NB4 (cell line): ENCODE measurements at regions not wholly inside any gene's neighbourhood (a gene's known extent, or its start where the extent isn't known, plus 50 kb on each side); places are given as distances from the start of the nearest gene placed in this dataset.

Experiments
- DNase-seq: peaks from one replicate; pipeline ENCODE4 v3.0.0; 2010; ENCODE audit warnings: low read depth
- H3K4me3 ChIP-seq: one replicate; pipeline ENCODE4 v1.5.1; 2011; ENCODE audit warnings: mild to moderate bottlenecking, low read depth, low read length, moderate library complexity
- CTCF ChIP-seq: IDR thresholded peaks from one replicate; pipeline ENCODE4 v1.5.1; 2012; ENCODE audit warnings: low read depth, low read length
- MYC ChIP-seq: IDR thresholded peaks from 2 replicates; pipeline ENCODE4 v1.6.1; 2011; ENCODE audit warnings: low read depth, low read length
- POLR2A ChIP-seq: IDR thresholded peaks from 2 replicates; pipeline ENCODE4 v1.6.1; 2011; ENCODE audit warnings: mild to moderate bottlenecking; ENCODE audit not compliant: insufficient read length; ENCODE audit errors: extremely low read depth
- TF ChIP-seq, protein P1 (sequence below): IDR thresholded peaks from 2 replicates; pipeline ENCODE4 v1.6.1; 2011; ENCODE audit warnings: low read depth, low read length

DNA sequence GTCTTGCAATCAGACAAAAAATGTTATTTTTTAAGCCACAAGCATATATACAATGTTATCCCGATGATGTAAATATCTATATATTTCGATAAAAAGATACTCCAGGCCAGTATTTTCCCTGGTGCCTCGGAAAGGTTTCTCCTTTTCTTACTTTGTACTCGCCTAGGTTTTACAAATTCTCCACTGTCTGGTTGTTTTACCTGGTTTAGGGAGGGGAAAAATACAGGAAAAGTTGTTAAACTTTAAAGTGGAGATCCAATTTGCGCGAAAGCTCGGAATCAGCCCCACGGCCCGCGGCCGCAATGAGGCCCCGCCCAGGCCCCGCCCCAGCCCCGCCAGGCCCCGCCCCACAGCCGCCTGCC is 58.4 kb upstream of the WNT7B start:
- TF ChIP-seq CTCF (no peak), MYC (no peak)
- TF ChIP-seq, protein P1, sequence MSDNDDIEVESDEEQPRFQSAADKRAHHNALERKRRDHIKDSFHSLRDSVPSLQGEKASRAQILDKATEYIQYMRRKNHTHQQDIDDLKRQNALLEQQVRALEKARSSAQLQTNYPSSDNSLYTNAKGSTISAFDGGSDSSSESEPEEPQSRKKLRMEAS: no peak
- H3K4me3 ChIP-seq: peak overlapping the region; percentile 68
- DNase-seq: no peak

DNA sequence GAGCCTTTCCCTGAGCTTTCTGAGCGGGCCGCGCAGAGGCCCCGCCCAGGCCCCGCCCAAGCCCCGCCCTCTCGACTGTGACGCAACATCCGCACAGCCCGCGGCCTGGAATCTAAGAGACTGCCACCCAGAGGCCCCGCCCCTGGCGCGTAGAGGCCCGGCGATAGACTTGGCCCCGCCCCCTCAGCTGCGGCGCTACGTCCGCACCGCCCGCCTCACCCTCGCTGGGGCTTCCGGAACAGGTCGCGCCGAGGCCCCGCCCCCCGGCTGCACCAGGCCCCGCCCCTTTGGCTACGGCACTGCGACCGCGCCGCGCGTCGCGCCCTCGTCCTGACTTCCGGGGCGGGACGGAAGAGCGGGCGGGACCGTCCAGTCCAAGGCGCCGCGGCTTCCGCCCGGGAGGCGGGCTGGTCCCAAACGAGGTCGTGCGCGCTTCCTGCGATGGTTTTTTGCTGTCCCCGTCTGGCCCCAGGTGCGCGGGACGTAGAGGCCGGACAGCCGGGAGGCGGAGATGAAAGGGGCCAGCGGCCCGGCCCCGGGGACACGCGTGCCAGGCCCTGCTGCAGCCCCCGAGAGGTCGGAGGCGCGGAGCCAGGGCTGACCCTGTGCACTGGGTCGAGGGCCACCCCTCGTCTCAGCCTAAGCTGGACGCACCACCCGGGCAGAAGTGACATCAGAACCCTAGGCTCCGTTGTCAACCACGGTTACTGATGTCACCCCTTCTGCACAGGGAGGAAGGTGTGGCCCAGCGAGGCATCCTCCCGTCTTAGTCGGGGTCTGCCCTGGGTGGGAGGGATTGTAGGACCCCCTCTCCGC is 59.0 kb upstream of the WNT7B start:
- peak overlapping the region; percentile 77 for H3K4me3 ChIP-seq
- TF ChIP-seq MYC: no peak
- TF ChIP-seq, protein P1: no peak
- no peak for TF ChIP-seq CTCF
- TF ChIP-seq POLR2A: peak; percentile 87
- peak; percentile 97 for DNase-seq

DNA sequence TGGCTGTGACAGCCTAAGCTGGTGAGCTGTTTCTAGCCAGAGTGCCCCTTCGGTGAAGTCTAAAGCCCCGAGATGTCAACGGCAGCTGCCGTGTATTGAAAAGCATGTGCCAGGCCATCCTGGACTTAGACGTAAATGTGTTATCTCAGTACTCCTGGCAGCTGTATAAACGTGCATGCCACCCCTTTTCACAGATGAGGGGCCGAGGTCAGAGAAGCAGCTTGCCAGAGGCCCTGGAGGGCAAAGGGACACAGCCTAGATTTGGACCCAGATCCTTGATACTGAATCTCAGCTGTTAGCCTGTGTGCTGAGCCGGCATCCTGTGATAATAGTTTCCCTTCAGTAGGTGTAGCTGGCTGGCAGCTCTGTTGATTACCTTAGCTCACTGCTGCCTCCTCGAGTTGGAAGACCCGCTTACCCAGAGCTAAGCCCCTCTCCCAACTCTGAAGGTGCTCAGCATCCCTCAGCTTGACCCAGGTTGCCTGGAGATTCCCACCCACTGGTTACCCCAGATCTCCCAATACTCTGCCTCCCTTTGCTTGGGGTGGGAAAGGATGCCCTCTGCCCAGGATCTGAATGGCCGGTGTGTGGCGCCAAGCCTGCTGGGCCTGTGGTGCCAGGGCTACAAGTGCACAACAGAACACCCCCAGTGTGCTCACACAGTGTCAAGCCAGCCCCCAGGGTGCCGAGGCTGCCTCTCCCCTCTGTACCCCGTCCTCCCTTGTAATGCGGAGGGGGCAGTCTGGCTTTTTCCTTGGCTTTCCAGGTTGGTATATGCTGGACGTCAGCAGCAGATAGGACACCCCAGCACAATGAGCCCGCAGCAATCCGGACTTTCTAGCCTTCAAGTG is 59.8 kb upstream of the WNT7B start:
- DNase-seq: peak; percentile 48
- peak overlapping the region; percentile 77 for H3K4me3 ChIP-seq
- TF ChIP-seq POLR2A (no peak), CTCF (peak; percentile 11)

DNA sequence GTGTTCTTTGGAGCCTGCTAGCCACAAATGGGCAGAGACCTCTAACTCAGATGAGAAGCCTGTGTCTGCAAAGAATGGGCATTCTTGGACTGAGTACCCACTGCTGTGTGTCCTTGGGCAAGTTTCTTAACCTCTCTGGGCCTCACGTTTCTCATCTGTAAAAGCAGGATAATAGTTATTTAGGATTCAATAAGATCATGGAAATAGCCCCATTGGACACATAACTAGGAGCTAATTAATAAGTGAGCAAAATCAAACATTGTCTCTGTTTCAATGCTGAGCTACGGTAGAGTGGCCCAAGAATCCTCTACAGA is 61.2 kb upstream of the WNT7B start:
- no peak overlapping the region for H3K4me3 ChIP-seq
- no peak for DNase-seq
- no peak for TF ChIP-seq POLR2A
- TF ChIP-seq MYC: no peak
- TF ChIP-seq, protein P1: no peak
- TF ChIP-seq CTCF: no peak

DNA sequence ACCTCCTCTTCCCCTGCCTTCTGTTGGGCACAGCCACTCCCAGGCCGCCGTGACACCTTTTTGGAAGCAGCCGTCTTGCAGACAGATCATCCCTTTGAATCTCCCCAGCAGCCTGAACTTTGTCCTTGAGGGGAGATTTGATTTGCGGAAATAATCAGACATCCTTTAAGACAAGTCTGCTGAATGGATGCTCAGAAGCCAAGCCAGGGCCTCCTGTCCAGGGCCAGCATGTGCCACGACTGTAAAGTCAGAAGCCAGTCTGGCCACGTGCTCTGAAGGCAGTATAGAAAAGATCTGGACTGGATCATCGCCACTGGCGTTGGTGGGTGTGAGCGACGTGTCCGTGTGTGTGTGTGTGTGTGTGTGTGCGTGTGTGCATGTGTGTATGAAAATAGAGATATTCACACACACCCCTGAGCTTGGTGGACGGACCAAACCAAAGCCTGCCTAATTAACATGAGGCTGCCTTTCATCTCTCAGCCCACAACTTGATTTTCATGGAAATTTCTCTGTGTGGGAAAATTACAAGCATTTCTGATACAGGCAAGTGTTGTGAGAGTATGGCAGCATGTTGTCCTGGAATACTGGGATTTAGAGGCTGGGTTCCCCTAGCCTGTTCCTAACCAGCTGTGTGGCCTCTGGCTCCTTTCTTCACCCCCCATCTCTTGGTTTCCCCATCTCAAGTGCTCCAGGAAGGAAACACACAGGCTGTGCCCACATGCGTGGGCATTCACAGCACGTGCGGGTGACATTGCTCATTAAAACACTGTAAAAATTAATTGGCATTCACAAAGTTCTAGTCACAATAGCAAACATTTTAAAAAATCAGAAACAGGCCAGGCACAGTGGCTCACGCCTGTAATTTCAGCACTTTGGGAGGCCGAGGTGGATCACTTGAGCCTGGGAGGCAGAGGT is 61.8 kb upstream of the WNT7B start:
- H3K4me3 ChIP-seq: no peak overlapping the region
- TF ChIP-seq, protein P1: no peak
- TF ChIP-seq CTCF: no peak
- no peak for TF ChIP-seq MYC
- TF ChIP-seq POLR2A: no peak
- DNase-seq: no peak
